ENCODE measurements at regions not wholly inside any gene's neighbourhood (a gene's known extent, or its start where the extent isn't known, plus 50 kb on each side); places are given as distances from the start of the nearest gene placed in this dataset.
A peak's percentile ranks its signal among the peaks of the same experiment; 100 is the strongest.
"Not testable (repeated sequence)": the region's sequence is repeated elsewhere in the genome, so short reads cannot be mapped to it uniquely, and the experiment has no call there.

- DNase-seq (ENCODE audit: low spot score) = no peak
These were observed 71.4 kb downstream of the TLR4 start for GRCh38 chr9:117775591-117775990.

DNA sequence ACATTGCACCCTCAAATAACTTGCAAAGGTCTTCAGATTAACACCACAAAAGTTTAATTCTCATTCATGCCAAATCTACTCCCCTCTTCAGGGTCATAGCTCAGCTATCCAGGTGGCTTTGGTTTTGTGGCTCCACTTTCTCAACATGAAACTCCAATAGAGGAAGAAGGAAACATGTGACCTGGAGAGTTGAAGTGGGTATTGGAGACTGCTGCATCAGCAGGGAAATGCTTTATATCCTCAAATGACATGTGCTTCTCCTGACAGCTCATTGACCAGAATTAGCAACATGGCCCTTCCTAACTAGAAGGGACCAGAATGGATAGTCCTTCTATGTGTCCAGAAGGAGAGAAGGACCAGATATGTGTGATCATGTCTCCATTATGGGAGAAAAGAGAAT lies 73.6 kb downstream of the TLR4 start:
- DNase-seq (ENCODE audit: low spot score) = peak; percentile 34

DNA sequence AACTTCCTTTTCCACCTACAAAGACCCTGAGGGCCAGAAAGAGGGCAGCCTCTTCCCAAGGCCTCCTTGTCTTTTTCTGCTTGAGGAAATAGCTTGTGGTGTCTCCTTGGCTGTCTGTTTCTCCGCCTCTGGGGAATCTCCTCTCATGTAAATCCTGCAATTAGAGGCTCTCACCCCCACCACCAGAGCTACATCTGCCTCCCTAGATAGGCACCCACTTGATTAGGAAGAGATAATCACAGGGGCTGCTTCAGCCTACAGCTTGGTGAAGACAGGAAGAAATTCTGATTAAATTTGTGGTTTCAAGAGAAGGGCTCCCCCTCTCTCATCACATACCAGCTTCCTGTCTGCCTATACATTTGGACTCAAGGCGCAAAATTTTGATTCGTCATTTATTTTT lies 75.6 kb downstream of the TLR4 start:
- no peak for DNase-seq (ENCODE audit: low spot score)

DNA sequence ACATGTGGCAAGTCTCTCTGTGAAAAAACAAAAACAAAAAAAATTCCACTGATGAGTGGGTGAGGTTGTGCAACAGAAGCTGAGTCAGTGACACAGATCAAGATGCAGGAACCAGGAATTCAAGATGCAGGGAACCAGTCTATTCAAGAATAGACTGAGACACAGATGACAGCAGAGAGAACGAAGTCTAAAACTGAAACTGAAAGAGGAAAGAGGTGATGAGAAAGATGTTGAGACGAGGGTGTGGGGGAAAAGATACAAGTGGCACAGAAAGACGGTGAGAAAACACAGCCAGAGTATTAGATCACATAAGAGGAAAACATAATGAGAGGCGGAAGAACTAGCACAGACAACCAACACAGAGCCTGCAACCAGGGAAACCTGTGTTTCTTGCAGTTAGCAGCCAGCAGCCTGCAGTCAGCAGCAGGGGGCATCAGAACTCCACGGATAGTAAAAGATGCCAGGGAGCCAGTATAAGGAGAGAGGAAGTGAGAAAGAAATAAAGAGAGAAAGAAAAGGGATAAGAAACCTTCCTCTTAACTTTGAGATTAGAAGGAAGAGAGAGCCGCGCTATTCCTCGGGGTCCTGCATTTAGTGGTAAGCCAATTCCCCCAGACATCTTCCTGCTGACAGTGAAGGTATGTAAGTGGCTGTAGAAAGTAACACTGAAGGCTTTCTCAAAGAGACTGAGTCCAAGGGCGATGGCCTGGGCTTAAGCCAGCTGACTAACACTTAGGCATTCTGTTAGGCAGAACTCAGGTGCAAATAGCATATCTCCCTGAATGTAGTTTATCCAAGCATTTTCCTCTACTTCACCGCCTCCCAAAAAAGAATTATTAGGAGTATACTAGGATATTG lies 79.0 kb downstream of the TLR4 start:
- peak; percentile 84 for DNase-seq (ENCODE audit: low spot score)

DNA sequence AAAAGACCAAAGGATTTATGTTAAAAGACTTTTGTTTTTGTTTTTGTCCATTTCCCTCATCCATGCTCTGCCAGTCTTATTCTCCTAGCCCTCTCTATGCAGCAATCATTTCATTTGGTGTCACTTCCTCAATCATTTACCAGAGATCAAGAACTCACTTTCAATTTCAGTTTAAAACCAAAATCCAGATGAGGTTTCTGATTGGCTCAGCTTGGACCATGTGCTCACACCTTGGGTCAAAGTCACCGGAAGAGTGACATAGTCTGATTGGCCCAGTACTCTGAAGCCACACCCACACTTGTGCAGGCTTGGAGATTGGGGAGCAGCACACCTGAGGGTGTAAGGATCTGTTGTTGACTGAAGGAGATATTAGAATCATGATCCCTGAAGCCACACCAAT lies 79.6 kb downstream of the TLR4 start:
- DNase-seq (ENCODE audit: low spot score) = no peak

GRCh38 chr9:117784996-117785395 lies 80.8 kb downstream of the TLR4 start:
- no peak for DNase-seq (ENCODE audit: low spot score)

DNA sequence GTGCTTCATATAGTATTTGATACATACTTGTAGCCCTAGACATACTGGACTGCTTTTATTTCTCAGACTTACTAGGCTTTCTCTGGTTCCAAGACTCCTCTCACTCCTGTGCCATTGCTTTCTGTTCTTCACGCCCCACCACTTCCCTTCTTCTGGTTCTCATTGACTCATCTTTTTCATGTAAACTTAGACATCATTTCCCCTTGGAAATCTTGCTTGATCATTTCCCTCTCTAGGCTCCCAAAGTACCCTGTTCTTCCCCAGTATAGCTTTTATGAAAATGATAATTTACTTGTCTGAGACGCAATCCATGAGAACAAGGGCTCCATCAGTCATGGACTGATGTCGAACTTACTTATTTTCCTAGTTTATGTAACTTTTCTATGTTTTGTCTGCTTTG lies 83.5 kb downstream of the TLR4 start:
- no peak for DNase-seq (ENCODE audit: low spot score)

GRCh38 chr9:117795271-117795670 lies 91.1 kb downstream of the TLR4 start:
- no peak for DNase-seq (ENCODE audit: low spot score)

DNA sequence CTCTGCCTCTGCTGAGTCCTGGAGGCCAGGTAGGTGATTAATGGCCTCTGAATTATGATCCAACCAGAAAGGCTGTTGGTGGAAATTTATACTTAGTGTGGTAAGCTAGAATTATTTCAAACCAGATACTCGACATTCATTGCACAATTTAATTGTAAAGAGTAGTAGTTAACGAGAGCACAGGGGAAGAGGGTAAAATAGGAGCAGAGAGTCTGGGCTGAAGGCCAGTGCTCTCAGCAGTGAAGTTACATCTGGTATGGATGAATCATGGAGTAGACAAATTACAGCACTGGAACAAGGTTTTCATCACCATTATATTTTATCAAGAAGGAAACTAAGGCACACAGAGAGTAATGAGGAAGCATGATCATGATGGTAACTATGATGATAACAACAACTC lies 92.5 kb downstream of the TLR4 start:
- DNase-seq (ENCODE audit: low spot score) = no peak

- DNase-seq (ENCODE audit: low spot score) = no peak
These were observed 96.2 kb downstream of the TLR4 start for GRCh38 chr9:117800389-117800788.

GRCh38 chr9:117809751-117810150 lies 105.5 kb downstream of the TLR4 start:
- no peak for DNase-seq (ENCODE audit: low spot score)

- no peak for DNase-seq (ENCODE audit: low spot score)
These were observed 111.1 kb downstream of the TLR4 start for GRCh38 chr9:117815315-117815714.

- DNase-seq (ENCODE audit: low spot score) = no peak
These were observed 111.7 kb downstream of the TLR4 start for GRCh38 chr9:117815948-117816347.

- no peak for DNase-seq (ENCODE audit: low spot score)
These were observed 117.8 kb downstream of the TLR4 start for GRCh38 chr9:117821954-117822353.

GRCh38 chr9:117823576-117823975 lies 119.4 kb downstream of the TLR4 start:
- no peak for DNase-seq (ENCODE audit: low spot score)

- peak; percentile 2 for DNase-seq (ENCODE audit: low spot score)
These were observed 121.6 kb downstream of the TLR4 start for GRCh38 chr9:117825609-117826347.

- DNase-seq (ENCODE audit: low spot score) = no peak
These were observed 122.6 kb downstream of the TLR4 start for GRCh38 chr9:117826837-117827236.

GRCh38 chr9:117827456-117827855 lies 123.3 kb downstream of the TLR4 start:
- no peak for DNase-seq (ENCODE audit: low spot score)

DNA sequence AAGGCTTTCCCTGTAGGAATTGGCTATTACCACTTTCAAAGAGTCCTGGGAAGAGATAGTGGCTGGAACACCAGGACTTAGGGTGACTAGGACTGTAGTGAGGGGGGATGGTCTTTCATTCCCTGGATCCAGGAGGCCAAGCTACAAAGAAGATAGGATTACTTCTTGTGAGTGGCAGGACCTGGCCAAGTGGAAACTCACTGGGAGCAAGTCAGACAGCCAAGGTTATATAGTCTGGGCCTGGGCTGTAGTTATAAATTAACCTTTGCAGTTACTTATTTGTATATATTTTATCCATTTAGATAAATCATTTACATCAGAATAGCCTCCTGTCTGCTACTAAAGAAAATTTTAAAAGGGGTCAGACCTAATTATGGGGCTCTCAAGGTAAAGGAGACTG lies 124.3 kb downstream of the TLR4 start:
- no peak for DNase-seq (ENCODE audit: low spot score)

DNA sequence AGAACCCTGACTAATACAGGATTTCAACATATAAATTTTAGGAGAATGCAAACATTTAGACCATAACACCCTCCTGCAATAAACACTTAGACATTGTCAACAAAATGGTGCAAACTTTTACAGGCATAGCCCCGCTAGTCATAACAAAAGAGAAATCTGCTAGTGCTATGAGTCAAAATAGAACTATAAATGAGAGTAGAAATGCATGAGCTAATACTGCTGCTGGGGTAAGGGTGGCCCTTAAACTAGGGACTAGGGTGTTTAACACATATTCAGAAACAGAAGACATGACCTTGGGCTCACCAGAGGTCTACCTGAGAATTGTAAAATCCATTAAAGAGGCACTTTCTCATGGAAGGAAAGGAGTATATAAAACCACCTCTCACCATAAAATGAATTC lies 131.6 kb downstream of the TLR4 start:
- DNase-seq (ENCODE audit: low spot score) = no peak

- DNase-seq (ENCODE audit: low spot score) = no peak
These were observed 135.7 kb downstream of the TLR4 start for GRCh38 chr9:117839862-117840261.

DNA sequence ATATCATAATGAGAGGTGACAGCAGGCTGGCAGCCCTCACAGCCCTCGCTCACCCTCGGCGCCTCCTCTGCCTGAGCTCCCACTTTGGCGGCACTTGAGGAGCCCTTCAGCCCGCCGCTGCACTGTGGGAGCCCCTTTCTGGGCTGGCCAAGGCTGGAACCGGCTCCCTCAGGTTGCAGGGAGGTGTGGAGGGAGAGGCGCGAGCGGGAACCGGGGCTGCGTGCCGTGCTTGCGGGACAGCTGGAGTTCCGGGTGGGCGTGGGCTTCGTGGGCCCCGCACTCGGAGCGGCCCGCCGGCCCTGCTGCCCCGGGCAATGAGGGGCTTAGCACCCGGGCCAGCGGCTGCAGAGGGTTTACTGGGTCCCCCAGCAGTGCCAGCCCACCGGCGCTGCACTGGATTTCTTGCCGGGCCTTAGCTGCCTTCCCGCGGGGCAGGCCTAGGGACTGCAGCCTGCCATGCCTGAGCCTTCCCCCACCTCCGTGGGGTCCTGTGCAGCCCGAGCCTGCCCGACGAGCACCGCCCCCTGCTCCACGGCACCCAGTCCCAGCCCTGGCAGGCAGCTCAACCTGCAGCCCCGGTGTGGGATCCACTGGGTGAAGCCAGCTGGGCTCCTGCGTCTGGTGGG lies 147.7 kb downstream of the TLR4 start:
- DNase-seq (ENCODE audit: low spot score) = not testable (repeated sequence)

DNA sequence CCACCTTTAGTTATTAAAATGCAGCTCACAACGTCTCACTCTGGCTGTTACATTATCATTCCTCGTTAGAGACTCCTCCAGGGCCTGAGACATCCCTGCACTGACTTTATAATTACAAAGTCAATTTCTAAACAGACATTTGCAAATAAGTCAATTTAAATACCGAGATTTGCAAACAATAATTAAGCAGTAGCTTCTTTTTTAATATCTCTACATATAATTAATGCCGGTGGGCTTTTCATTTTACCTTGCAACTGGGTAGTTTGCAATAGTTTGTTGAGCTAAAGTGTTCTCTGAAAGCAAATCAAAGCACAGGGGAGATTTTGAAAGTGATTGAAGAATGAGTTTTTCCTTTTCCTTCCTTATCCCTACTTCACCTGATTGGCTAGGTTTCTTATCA lies 154.4 kb downstream of the TLR4 start:
- no peak for DNase-seq (ENCODE audit: low spot score)

Measured in umbilical cord (tissue), 1 donor.